ENCODE measurements at regions not wholly inside any gene's neighbourhood (a gene's known extent, or its start where the extent isn't known, plus 50 kb on each side); places are given as distances from the start of the nearest gene placed in this dataset.
"Not testable (repeated sequence)": the region's sequence is repeated elsewhere in the genome, so short reads cannot be mapped to it uniquely, and the experiment has no call there.

DNA sequence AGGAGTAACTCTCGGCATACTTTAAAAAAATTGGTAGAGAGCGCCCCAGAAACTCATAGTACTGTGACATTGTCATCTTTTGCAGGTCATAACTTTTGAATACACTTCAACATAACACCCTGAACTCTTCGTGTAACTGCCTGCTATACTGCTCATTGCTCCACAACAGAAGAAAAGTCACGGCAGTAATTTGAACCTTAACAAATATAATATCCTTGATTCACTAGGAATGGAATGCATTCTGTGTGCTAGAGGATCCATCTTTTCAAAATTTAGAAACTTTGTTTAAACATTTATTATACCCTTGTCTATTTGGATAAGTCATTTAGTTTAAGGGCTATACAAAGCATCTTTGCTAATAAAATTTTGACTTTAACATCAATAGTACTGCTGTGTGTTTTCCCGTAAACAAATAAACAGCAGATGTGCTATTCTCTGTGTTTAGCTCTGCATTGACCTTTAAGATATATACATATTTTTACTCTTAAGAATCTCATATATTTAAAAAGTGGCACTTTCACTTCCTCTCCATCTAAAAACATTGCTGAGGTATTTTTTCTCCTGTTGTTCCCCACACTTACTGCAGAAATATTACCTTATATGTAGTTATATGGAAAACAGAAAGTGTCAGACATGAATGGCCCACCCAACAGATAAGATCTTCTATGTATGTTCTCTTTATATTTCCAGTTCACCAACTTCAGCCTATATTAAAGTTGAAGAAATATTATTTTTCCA lies 217.6 kb upstream of the TMEM229A start:
- Histone ChIP-seq H3K4me1 (ENCODE audit: insufficient read depth) (no peaks in the 10 kb centered on the region), H3K27me3 (replicated peaks; ENCODE audit: insufficient read depth) (no peaks in the 10 kb centered on the region), H4K20me1 (ENCODE audit: insufficient read depth) (no peaks in the 10 kb centered on the region), H3K9ac (no peak overlapping the region), H3K9me3 (ENCODE audit: low read depth) (no peaks in the 10 kb centered on the region), H3K9me2 (ENCODE audit: insufficient read depth) (no peaks in the 10 kb centered on the region), H3K4me2 (ENCODE audit: unreplicated experiment) (no peak overlapping the region), H3K79me2 (ENCODE audit: insufficient read depth) (no peaks in the 10 kb centered on the region), H3K27ac (no peak overlapping the region), H3K36me3 (ENCODE audit: low read depth) (no peaks in the 10 kb centered on the region), H2AFZ (no peak overlapping the region), H3K4me3 (no peak overlapping the region), H3F3A (ENCODE audit: insufficient read depth) (no peaks in the 10 kb centered on the region)
- WGBS, 2 experiments (ENCODE audit: low coverage in 1 of 2, low lambda C conversion rate in 2 of 2, missing lambda C conversion rate in 2 of 2), result 14 to 15% methylated on average over 5 of the region's 5 CpGs
- TF ChIP-seq EZH2 (IDR thresholded peaks at IDR 0.05; ENCODE audit: insufficient read depth, poor library complexity, severe bottlenecking) (no peak), EZH2phosphoT487 (IDR thresholded peaks at IDR 0.05; ENCODE audit: insufficient read depth, low read depth) (no peak)
- in situ Hi-C loops (cut with MboI), result no loop called here
- DNase-seq, result no peak

GRCh38 chr7:124247691-124248090 lies 214.8 kb upstream of the TMEM229A start:
- H3K9ac ChIP-seq, result no peak overlapping the region
- no peak overlapping the region for H2AFZ ChIP-seq
- WGBS, 2 experiments (ENCODE audit: low coverage in 1 of 2, low lambda C conversion rate in 2 of 2, missing lambda C conversion rate in 2 of 2), result 6 to 8% methylated on average over 2 of the region's 2 CpGs
- H3K27ac ChIP-seq, result no peak overlapping the region
- no peaks in the 10 kb centered on the region for H3K4me1 ChIP-seq (ENCODE audit: insufficient read depth)
- no peaks in the 10 kb centered on the region for H3K36me3 ChIP-seq (ENCODE audit: low read depth)
- no peaks in the 10 kb centered on the region for H3F3A ChIP-seq (ENCODE audit: insufficient read depth)
- in situ Hi-C loops (cut with MboI), result no loop called here
- no peak overlapping the region for H3K4me3 ChIP-seq
- TF ChIP-seq EZH2 (IDR thresholded peaks at IDR 0.05; ENCODE audit: insufficient read depth, poor library complexity, severe bottlenecking) (no peak), EZH2phosphoT487 (IDR thresholded peaks at IDR 0.05; ENCODE audit: insufficient read depth, low read depth) (no peak)
- H3K79me2 ChIP-seq (ENCODE audit: insufficient read depth), result no peaks in the 10 kb centered on the region
- no peaks in the 10 kb centered on the region for H3K9me2 ChIP-seq (ENCODE audit: insufficient read depth)
- H3K27me3 ChIP-seq (replicated peaks; ENCODE audit: insufficient read depth), result no peaks in the 10 kb centered on the region
- H4K20me1 ChIP-seq (ENCODE audit: insufficient read depth), result no peaks in the 10 kb centered on the region
- no peak for DNase-seq
- no peaks in the 10 kb centered on the region for H3K9me3 ChIP-seq (ENCODE audit: low read depth)
- no peak overlapping the region for H3K4me2 ChIP-seq (ENCODE audit: unreplicated experiment)

- H3K4me3 ChIP-seq, result no peak overlapping the region
- no peaks in the 10 kb centered on the region for H3K9me2 ChIP-seq (ENCODE audit: insufficient read depth)
- WGBS, 2 experiments (ENCODE audit: low coverage in 1 of 2, low lambda C conversion rate in 2 of 2, missing lambda C conversion rate in 2 of 2), result 0 to 3% methylated on average over 2 of the region's 2 CpGs
- H4K20me1 ChIP-seq (ENCODE audit: insufficient read depth), result no peaks in the 10 kb centered on the region
- no peak overlapping the region; the same call in 1 of the 2 replicates for H2AFZ ChIP-seq
- no peak for TF ChIP-seq EZH2phosphoT487 (IDR thresholded peaks at IDR 0.05; ENCODE audit: insufficient read depth, low read depth)
- TF ChIP-seq EZH2 (IDR thresholded peaks at IDR 0.05; ENCODE audit: insufficient read depth, poor library complexity, severe bottlenecking), result no peak
- no peak overlapping the region for H3K27ac ChIP-seq
- H3F3A ChIP-seq (ENCODE audit: insufficient read depth), result no peaks in the 10 kb centered on the region
- no peaks in the 10 kb centered on the region for H3K36me3 ChIP-seq (ENCODE audit: low read depth)
- H3K4me1 ChIP-seq (ENCODE audit: insufficient read depth), result no peaks in the 10 kb centered on the region
- no peaks in the 10 kb centered on the region for H3K27me3 ChIP-seq (replicated peaks; ENCODE audit: insufficient read depth)
- H3K79me2 ChIP-seq (ENCODE audit: insufficient read depth), result no peaks in the 10 kb centered on the region
- no peak overlapping the region for H3K9ac ChIP-seq
- H3K9me3 ChIP-seq (ENCODE audit: low read depth), result no peaks in the 10 kb centered on the region
- DNase-seq, result no peak
- in situ Hi-C loops (cut with MboI), result no loop called here
- no peak overlapping the region for H3K4me2 ChIP-seq (ENCODE audit: unreplicated experiment)
Measured at GRCh38 chr7:124246262-124246863, 213.5 kb upstream of the TMEM229A start.

DNA sequence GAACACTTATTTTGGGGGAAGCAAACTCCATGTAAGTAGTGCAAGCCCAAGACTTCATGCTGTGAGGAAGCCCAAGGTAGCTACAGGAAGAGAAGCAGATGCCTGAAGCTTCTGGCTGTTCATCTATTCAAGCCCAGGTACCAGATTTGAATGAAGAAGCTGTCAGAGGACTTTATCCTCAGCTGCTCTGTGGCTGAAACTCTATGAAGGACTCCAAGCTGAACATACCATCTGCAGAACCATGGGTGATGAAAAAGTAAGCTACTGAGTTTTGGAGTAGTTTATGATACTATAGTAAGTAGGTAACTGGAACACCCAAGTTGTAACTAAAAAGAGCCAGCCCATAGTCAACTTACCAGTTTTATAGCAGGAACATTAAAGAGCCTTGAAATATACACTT lies 211.6 kb upstream of the TMEM229A start:
- H3K27ac ChIP-seq; H3F3A ChIP-seq (ENCODE audit: insufficient read depth); H2AFZ ChIP-seq; H3K4me1 ChIP-seq (ENCODE audit: insufficient read depth); DNase-seq; H3K79me2 ChIP-seq (ENCODE audit: insufficient read depth); H4K20me1 ChIP-seq (ENCODE audit: insufficient read depth); H3K9me2 ChIP-seq (ENCODE audit: insufficient read depth); H3K9me3 ChIP-seq (ENCODE audit: low read depth); H3K4me2 ChIP-seq (ENCODE audit: unreplicated experiment); H3K36me3 ChIP-seq (ENCODE audit: low read depth); H3K9ac ChIP-seq; in situ Hi-C loops (cut with MboI); H3K4me3 ChIP-seq; H3K27me3 ChIP-seq (replicated peaks; ENCODE audit: insufficient read depth): not testable (repeated sequence)

DNA sequence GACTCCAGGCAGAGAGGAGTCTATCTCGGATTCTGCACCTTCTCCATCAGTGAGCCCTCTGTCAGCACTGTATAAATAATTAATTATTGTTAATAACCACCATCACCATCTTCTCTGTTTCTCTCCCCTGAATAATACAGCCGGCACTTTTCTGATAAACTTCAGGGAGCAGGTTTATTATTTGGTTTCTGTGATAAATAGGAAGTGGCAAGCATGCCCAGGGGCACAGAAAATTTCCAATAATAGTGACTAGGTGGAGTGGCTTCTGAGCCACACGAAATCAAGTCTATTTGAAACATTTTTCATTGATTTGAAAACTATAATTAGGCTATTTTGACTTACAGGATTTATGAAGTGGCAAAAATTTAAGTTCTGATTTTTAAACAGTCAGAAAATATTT lies 186.8 kb upstream of the TMEM229A start:
- 4 to 9% methylated on average over 3 of the region's 3 CpGs for WGBS, 2 experiments (ENCODE audit: low coverage in 1 of 2, low lambda C conversion rate in 2 of 2, missing lambda C conversion rate in 2 of 2)
- Histone ChIP-seq H3K9me2 (ENCODE audit: insufficient read depth) (no peaks in the 10 kb centered on the region), H3K9ac (no peak overlapping the region), H3K36me3 (ENCODE audit: low read depth) (no peaks in the 10 kb centered on the region), H3K4me3 (no peak overlapping the region), H3F3A (ENCODE audit: insufficient read depth) (no peaks in the 10 kb centered on the region), H3K4me1 (ENCODE audit: insufficient read depth) (no peaks in the 10 kb centered on the region), H2AFZ (no peak overlapping the region), H3K27me3 (replicated peaks; ENCODE audit: insufficient read depth) (no peaks in the 10 kb centered on the region), H3K4me2 (ENCODE audit: unreplicated experiment) (no peak overlapping the region), H3K27ac (no peak overlapping the region), H4K20me1 (ENCODE audit: insufficient read depth) (no peaks in the 10 kb centered on the region), H3K79me2 (ENCODE audit: insufficient read depth) (no peaks in the 10 kb centered on the region), H3K9me3 (ENCODE audit: low read depth) (no peaks in the 10 kb centered on the region)
- TF ChIP-seq EZH2 (IDR thresholded peaks at IDR 0.05; ENCODE audit: insufficient read depth, poor library complexity, severe bottlenecking) (no peak), EZH2phosphoT487 (IDR thresholded peaks at IDR 0.05; ENCODE audit: insufficient read depth, low read depth) (no peak)
- in situ Hi-C loops (cut with MboI), result no loop called here
- no peak for DNase-seq

All from GM23248 (cell line).